ENCODE measurements at regions not wholly inside any gene's neighbourhood (a gene's known extent, or its start where the extent isn't known, plus 50 kb on each side); places are given as distances from the start of the nearest gene placed in this dataset.

GRCh38 chr2:129465045-129465444 lies 514.4 kb upstream of the RAB6C start:
- DNase-seq (ENCODE audit: low spot score) = no peak

- no peak for DNase-seq (ENCODE audit: low spot score)
Measured at GRCh38 chr2:129466389-129466788, 513.1 kb upstream of the RAB6C start.

GRCh38 chr2:129467012-129467779 lies 512.3 kb upstream of the RAB6C start:
- DNase-seq (ENCODE audit: low spot score) = no peak

- no peak for DNase-seq (ENCODE audit: low spot score)
Measured at GRCh38 chr2:129467941-129468340, 511.5 kb upstream of the RAB6C start.

GRCh38 chr2:129468879-129469278 lies 510.6 kb upstream of the RAB6C start:
- no peak for DNase-seq (ENCODE audit: low spot score)

GRCh38 chr2:129469389-129469788 lies 510.1 kb upstream of the RAB6C start:
- no peak for DNase-seq (ENCODE audit: low spot score)

- DNase-seq (ENCODE audit: low spot score) = peak; percentile 71
Measured at GRCh38 chr2:129469871-129470270, 509.6 kb upstream of the RAB6C start.

GRCh38 chr2:129478902-129479517 lies 500.5 kb upstream of the RAB6C start:
- DNase-seq (ENCODE audit: low spot score) = no peak

- DNase-seq (ENCODE audit: low spot score) = no peak
Measured at GRCh38 chr2:129479892-129480291, 499.6 kb upstream of the RAB6C start.

GRCh38 chr2:129480790-129481189 lies 498.7 kb upstream of the RAB6C start:
- DNase-seq (ENCODE audit: low spot score) = no peak

- DNase-seq (ENCODE audit: low spot score) = no peak
Measured at GRCh38 chr2:129481306-129482219, 497.9 kb upstream of the RAB6C start.

GRCh38 chr2:129482626-129483025 lies 496.8 kb upstream of the RAB6C start:
- DNase-seq (ENCODE audit: low spot score) = no peak

GRCh38 chr2:129483366-129483765 lies 496.1 kb upstream of the RAB6C start:
- DNase-seq (ENCODE audit: low spot score) = peak; percentile 42

GRCh38 chr2:129484999-129485897 lies 494.2 kb upstream of the RAB6C start:
- no peak for DNase-seq (ENCODE audit: low spot score)

GRCh38 chr2:129488376-129488775 lies 491.1 kb upstream of the RAB6C start:
- no peak for DNase-seq (ENCODE audit: low spot score)

GRCh38 chr2:129490641-129491040 lies 488.8 kb upstream of the RAB6C start:
- no peak for DNase-seq (ENCODE audit: low spot score)

GRCh38 chr2:129491308-129491707 lies 488.2 kb upstream of the RAB6C start:
- no peak for DNase-seq (ENCODE audit: low spot score)

GRCh38 chr2:129492548-129492947 lies 486.9 kb upstream of the RAB6C start:
- no peak for DNase-seq (ENCODE audit: low spot score)

GRCh38 chr2:129499747-129500146 lies 479.7 kb upstream of the RAB6C start:
- DNase-seq (ENCODE audit: low spot score) = no peak

GRCh38 chr2:129502781-129503180 lies 476.7 kb upstream of the RAB6C start:
- peak; percentile 11 for DNase-seq (ENCODE audit: low spot score)

GRCh38 chr2:129504646-129505045 lies 474.8 kb upstream of the RAB6C start:
- DNase-seq (ENCODE audit: low spot score) = no peak

GRCh38 chr2:129518937-129519336 lies 460.5 kb upstream of the RAB6C start:
- no peak for DNase-seq (ENCODE audit: low spot score)

Measured in putamen (tissue), 1 donor.